Activated T-helper 1 cell treated with anti-CD3 and anti-CD28 coated beads, Interleukin-12 subunit alpha, Interleukin-12 subunit beta, Interleukin-2, Interleukin-4 antibody, amounts not matched to agents 30 ng/mL and 10 ng/mL and 1 ng/mL, durations not matched to agents 14 hours and 24 hours and 36 hours (primary cell): ENCODE measurements at regions not wholly inside any gene's neighbourhood (a gene's known extent, or its start where the extent isn't known, plus 50 kb on each side); places are given as distances from the start of the nearest gene placed in this dataset.

Experiments
- DNase-seq: peaks from one replicate; pipeline ENCODE4 v3.0.0; 2021; ENCODE audit warnings: low spot score
- H3K27ac Mint-ChIP-seq: one replicate; pipeline ENCODE4 v1.8.0; 2021; ENCODE audit warnings: mild to moderate bottlenecking, mixed read lengths
- H3K27me3 Mint-ChIP-seq: one replicate; pipeline ENCODE4 v1.8.0; 2022; ENCODE audit warnings: mild to moderate bottlenecking, moderate library complexity, mixed read lengths; ENCODE audit not compliant: insufficient read depth
- H3K36me3 Mint-ChIP-seq: one replicate; pipeline ENCODE4 v1.8.0; 2021; ENCODE audit warnings: low read depth, mixed read lengths
- H3K4me1 Mint-ChIP-seq: one replicate; pipeline ENCODE4 v1.8.0; 2021; ENCODE audit warnings: low read depth, mixed read lengths
- H3K4me3 Mint-ChIP-seq: one replicate; pipeline ENCODE4 v1.8.0; 2021; ENCODE audit warnings: mild to moderate bottlenecking, moderate library complexity, mixed read lengths
- H3K9me3 Mint-ChIP-seq: one replicate; pipeline ENCODE4 v1.8.0; 2021; ENCODE audit warnings: mixed read lengths
- intact Hi-C: fragments of 100-400 bp; cut with micrococcal nuclease; formaldehyde crosslinking; loops from one replicate; pipeline ENCODE4 v1.15.1; 2024

DNA sequence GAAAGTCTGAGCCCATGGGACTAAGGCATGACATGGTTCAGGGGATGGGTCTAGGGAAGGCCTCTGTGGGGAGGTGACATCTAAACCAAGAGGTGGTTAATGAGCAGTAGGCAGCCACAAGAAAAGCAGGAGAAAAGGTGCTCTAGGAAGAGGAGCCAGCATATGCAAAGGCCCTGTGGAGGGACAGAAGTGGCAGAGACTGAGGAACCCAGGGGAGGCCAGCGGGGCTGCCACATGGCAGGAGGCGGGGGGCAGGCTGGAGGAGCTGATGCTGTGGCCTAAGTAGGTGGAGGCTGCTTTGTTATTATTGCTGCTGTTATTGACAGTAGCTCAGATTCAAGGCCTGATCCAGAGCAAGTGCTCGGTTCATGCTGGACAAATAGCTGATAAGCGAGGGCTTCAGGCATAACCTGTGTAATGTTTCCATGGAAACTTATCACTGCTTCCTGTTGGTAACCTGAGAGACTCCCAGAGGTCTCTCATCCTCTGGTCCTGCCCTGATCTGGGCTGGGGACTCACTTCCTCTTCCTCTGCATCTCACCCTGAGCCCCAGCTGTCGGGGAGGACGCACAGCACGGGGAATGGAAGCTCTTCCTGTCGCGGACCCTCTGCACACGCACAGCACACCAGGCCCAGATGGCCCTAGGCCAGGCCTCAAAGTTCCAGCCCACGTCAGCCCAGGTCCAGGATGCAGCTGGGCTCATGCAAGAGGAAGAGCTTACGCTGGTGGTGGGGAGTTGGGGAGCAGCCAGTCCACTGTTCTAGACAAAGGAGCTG is 75.2 kb upstream of the TP53I11 start:
- intact Hi-C loops: no loop called here
- no peak overlapping the region for H3K27ac Mint-ChIP-seq
- H3K4me1 Mint-ChIP-seq: peaks cover 6% of the 10 kb centered on the region
- H3K36me3 Mint-ChIP-seq: no peaks in the 10 kb centered on the region
- no peaks in the 10 kb centered on the region for H3K9me3 Mint-ChIP-seq
- no peak overlapping the region for H3K4me3 Mint-ChIP-seq
- no peak for DNase-seq
- no peaks in the 10 kb centered on the region for H3K27me3 Mint-ChIP-seq

DNA sequence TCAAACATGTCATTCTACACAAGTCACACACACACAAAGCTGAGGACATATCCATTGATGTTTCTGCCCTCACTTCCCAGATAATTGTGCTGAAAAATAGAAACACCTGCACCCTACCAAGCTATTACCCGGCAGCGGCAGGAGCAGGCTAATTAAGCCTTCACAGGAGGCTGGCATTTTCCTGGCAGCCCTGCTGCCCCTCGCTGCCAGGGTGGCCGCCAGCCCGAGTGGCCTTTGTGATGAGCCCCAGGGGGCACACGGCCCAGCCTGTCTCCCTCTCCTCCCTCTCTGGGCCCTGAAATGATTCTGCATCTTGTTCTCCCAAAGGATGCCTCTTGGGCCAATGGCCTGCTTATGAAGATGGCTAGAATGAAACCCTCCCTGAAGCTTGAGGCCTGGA is 76.2 kb upstream of the TP53I11 start:
- Mint-ChIP-seq H3K4me1 (peaks cover 6% of the 10 kb centered on the region), H3K4me3 (no peak overlapping the region)
- intact Hi-C loops: no loop called here

DNA sequence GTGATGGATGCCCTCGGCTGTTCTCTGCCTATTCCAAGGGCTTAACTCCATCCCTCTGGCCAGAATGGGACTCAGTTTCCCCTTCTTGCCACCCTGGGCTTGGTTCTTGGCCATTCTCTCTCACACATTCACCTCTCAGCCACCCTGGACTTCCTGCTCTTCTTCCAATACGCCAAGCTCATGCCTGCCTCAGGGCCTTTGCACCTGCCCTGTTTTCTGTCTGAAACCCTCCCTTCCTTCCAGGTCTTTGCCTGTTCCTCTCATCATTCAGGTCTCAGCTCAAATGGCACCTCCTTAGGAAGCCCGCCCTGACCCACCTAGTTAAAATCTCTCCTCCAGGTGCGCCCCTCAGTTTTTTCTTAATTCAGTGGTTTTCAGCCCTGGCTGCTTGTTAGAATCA is 76.6 kb upstream of the TP53I11 start:
- Mint-ChIP-seq H3K9me3 (no peaks in the 10 kb centered on the region), H3K27me3 (peaks cover 3% of the 10 kb centered on the region), H3K4me1 (peaks cover 6% of the 10 kb centered on the region), H3K36me3 (no peaks in the 10 kb centered on the region), H3K27ac (no peak overlapping the region), H3K4me3 (no peak overlapping the region)
- intact Hi-C loops: no loop called here
- no peak for DNase-seq

More for the DNA sequence above, 76.2 kb upstream of the TP53I11 start:
- Mint-ChIP-seq H3K27ac (no peak overlapping the region), H3K27me3 (peaks cover 3% of the 10 kb centered on the region), H3K9me3 (no peaks in the 10 kb centered on the region), H3K36me3 (no peaks in the 10 kb centered on the region)
- no peak for DNase-seq

DNA sequence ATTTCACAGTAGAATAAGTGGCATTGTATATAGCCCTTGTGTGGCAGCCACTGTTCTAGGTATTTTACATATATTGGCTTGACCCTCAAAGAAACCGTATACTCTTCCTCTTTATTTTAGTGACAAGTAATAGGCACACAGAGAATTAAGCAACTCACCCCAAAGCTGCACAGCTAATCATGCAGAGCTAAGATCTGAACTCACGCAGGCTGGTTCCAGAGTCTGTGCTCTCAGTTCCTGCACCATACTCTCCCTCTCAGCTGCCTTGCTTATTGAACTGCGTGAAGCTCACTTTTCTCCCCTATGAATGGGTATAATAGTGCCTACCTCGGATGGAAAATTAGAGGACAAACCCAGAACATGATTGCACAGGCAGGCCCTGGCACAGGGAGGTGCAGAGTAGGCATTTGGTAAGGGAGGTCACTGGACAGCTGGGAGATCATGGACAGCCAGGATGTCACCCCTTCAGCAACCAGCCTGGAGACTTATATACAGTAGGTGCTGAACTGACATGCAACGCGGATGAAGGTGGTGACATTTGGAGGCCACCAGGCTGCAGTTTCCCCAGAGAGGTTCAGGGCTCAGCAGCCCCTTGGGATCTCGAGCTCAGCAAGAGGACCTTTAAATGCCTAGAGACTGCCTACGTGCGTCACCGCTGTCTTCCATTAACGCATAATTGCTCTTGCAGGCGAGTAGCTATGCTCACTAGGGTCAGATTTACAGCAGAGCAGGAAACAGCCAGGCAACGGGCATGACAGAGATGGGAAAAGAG is 78.4 kb upstream of the TP53I11 start:
- Mint-ChIP-seq H3K36me3 (no peaks in the 10 kb centered on the region), H3K27me3 (peaks cover 4% of the 10 kb centered on the region), H3K4me3 (no peak overlapping the region), H3K27ac (no peak overlapping the region), H3K4me1 (peaks cover 6% of the 10 kb centered on the region), H3K9me3 (no peaks in the 10 kb centered on the region)
- DNase-seq: no peak
- intact Hi-C loops: no loop called here

DNA sequence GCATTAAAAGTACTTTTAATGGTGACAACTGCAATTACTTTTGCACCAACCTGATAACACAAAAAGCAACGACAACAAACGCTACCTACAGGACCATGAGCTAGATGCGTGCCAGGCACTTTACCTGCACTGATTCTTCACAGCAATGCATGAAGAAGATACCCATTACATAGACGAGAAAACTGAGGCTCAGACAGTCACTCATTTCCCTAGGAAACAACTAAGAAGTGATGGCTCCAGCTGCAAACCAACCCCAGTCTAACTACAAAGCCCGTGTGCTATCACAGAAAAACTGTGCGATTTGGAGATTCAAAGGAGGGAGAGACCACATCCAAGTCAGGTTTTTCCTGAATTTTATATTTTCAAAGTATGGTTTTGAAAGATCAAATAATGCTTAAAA is 80.1 kb upstream of the TP53I11 start:
- no peaks in the 10 kb centered on the region for H3K36me3 Mint-ChIP-seq
- intact Hi-C loops: no loop called here
- no peak overlapping the region for H3K4me3 Mint-ChIP-seq
- H3K9me3 Mint-ChIP-seq: no peaks in the 10 kb centered on the region
- no peak for DNase-seq
- no peaks in the 10 kb centered on the region for H3K4me1 Mint-ChIP-seq
- H3K27me3 Mint-ChIP-seq: peaks cover 4% of the 10 kb centered on the region
- H3K27ac Mint-ChIP-seq: no peak overlapping the region

DNA sequence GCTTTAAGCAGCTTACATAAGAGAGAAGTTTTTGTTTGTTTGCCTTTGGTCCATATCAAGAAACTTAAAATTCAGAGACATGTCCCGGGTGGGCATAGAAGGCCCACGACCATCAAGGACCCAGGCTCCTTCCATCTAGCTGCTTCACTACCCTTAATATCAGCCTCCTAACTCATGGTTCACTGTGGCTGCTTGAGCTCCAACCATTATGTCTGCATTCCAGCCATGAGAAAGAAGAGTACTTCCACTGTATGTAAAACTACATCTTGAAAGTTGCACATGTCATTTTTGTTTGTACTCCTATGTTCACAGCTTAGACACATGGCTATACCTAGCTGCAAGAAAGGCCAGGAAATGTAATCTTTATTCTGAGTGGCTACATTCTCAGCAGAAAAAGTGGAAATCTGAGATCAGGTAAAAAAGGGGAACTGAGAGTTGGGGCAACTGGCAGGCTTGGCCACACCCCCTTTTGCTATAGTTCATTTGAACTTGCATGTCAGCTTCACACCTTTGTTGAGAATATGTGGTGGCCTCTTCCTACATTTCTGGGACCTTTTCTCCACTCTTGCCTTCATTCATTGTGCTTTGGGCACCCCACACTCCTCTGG is 81.3 kb upstream of the TP53I11 start:
- intact Hi-C loops: no loop called here
- Mint-ChIP-seq H3K4me1 (no peaks in the 10 kb centered on the region), H3K4me3 (no peak overlapping the region), H3K27me3 (peaks cover 4% of the 10 kb centered on the region), H3K9me3 (no peaks in the 10 kb centered on the region), H3K27ac (no peak overlapping the region), H3K36me3 (no peaks in the 10 kb centered on the region)
- DNase-seq: no peak

DNA sequence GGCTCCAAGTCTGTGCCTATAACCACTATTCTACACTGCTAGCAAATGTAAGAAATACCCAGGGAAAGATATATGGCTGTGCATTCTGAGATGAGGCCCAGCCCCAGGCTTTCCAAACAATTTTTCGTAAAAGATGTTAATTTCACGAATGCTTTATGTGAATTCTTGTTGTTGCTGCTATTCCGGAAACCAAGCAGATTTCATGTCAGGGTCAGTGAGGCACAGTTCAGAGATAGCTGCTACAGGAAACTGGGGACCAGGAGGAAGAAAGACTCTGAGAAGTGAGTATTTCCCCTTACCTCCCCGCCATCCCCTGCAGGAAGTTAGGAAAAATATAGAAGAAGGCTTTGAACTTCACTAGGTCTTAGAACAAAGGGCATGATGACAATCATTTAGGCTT is 84.7 kb upstream of the TP53I11 start:
- Mint-ChIP-seq H3K9me3 (no peaks in the 10 kb centered on the region), H3K27me3 (peaks cover 4% of the 10 kb centered on the region), H3K4me3 (no peak overlapping the region), H3K36me3 (no peaks in the 10 kb centered on the region), H3K27ac (no peak overlapping the region), H3K4me1 (no peaks in the 10 kb centered on the region)
- intact Hi-C loops: no loop called here
- DNase-seq: no peak

DNA sequence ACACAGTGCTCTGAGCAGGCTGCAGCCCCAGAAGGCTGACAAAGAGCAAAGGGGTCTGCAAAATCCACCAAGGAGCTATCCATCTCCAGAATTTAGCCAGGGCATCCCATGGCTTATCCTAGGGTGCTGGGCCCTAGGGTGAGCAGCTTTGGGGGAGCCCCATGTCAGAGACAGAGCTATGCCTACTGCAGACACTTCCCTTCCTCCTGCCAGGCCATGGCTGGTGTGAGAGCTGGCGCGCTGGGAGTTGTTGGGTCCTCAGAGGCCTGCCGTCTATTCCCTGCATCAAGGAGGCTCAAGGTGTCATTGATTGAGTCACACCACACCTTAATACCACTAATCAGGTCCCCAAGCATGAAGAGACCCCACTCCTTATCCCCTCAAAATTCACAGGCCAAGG is 85.3 kb upstream of the TP53I11 start:
- H3K36me3 Mint-ChIP-seq: no peaks in the 10 kb centered on the region
- no peak overlapping the region for H3K27ac Mint-ChIP-seq
- H3K27me3 Mint-ChIP-seq: peaks cover 4% of the 10 kb centered on the region
- no peaks in the 10 kb centered on the region for H3K4me1 Mint-ChIP-seq
- intact Hi-C loops: no loop called here
- DNase-seq: no peak
- no peak overlapping the region for H3K4me3 Mint-ChIP-seq
- no peaks in the 10 kb centered on the region for H3K9me3 Mint-ChIP-seq

DNA sequence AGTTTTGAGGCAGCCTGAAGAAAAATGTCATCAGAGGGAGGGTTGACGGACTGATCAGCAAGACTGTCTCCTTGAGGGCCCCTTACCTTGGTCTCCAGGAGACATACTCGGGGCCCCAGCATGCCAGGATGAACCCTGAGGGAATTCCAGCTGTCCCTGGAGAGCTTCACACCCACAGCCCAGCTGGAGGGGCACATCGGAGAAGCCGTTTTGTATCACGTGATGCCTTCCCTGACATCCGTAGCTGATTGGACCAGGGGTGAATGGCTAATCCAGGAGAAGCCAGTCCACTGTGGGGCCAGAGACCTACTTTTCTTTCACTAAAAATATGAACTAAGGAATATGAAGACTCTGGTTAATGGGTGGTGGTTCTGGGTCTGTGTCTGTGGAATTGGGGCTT is 86.0 kb upstream of the TP53I11 start:
- Mint-ChIP-seq H3K27me3 (peaks cover 2% of the 10 kb centered on the region), H3K4me1 (no peaks in the 10 kb centered on the region), H3K36me3 (no peaks in the 10 kb centered on the region), H3K4me3 (no peak overlapping the region), H3K27ac (no peak overlapping the region), H3K9me3 (no peaks in the 10 kb centered on the region)
- no peak for DNase-seq
- intact Hi-C loops: no loop called here

DNA sequence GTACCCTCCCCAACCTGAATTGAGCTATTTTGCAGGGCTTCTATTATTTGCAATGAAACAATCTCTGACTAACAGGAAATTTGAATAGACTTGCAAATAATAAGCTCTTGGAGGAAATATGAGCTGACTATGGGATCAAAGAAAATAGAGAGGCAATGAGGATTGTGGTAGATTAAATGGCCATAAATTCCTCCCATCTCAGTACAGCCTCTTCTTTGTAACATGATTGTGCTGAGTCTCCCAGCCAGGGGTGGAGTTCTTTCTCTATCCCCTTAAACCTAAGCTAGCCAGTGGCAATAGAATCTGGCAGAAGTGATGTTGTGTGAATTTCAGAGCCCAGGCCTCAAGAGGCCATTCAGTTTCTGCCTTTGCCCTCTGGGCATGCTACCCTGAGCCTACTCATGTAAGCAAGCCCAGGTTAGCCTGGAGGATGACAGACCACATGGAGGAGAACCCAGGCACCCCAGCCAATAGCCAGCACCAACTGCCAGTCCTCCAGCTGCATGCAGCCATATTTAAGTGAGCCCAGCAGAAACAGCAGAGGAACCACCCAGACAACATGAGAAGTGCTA is 86.8 kb upstream of the TP53I11 start:
- Mint-ChIP-seq H3K4me3 (no peak overlapping the region), H3K36me3 (no peaks in the 10 kb centered on the region), H3K9me3 (no peaks in the 10 kb centered on the region), H3K27ac (no peak overlapping the region), H3K4me1 (no peaks in the 10 kb centered on the region), H3K27me3 (peaks cover 2% of the 10 kb centered on the region)
- no peak for DNase-seq
- intact Hi-C loops: no loop called here

DNA sequence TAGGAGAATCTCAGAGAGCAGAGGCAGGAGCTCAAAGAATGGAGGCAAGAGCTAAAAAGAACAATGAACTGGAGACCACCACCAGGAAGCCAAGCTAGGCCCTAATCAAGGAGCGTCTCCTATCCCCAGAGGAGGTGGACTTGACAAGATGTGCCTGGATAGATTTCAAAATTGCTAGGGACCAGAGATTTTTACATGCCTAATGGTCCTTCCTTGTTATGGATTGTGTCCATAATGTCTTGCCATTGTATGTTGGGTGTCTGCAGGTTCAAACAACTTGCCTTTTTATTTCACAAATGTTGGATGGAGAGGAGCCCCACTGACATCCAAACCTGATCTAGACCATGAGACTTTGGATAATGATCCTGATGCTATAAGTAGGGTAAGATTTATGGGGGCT is 88.2 kb upstream of the TP53I11 start:
- Mint-ChIP-seq H3K9me3 (no peaks in the 10 kb centered on the region), H3K4me1 (no peaks in the 10 kb centered on the region), H3K27ac (no peak overlapping the region), H3K36me3 (no peaks in the 10 kb centered on the region), H3K27me3 (no peaks in the 10 kb centered on the region), H3K4me3 (no peak overlapping the region)
- no peak for DNase-seq
- intact Hi-C loops: no loop called here

DNA sequence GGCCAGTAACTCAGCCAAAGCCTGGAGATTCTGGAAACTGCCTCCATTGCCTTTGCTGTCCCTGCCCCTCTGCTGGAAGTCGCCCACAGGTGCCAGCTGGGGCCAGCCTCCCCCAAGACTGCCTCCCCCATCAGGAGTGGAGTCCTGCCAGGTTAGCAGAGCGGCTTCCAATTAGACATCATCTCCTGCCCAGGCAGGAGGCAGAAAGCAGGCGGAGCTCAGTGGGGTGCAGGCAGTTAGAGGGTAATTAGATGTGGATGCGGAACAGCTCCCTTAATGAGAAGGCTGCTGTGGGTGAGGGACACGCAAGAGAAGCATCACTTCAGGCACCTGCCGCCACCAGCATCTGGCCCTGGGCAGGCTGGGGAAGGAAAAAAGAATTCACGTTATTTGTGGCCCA is 90.9 kb upstream of the TP53I11 start:
- no peaks in the 10 kb centered on the region for H3K36me3 Mint-ChIP-seq
- H3K27me3 Mint-ChIP-seq: peaks cover 3% of the 10 kb centered on the region
- intact Hi-C loops: no loop called here
- peaks cover 9% of the 10 kb centered on the region for H3K4me1 Mint-ChIP-seq
- H3K27ac Mint-ChIP-seq: no peak overlapping the region
- H3K4me3 Mint-ChIP-seq: no peak overlapping the region
- no peaks in the 10 kb centered on the region for H3K9me3 Mint-ChIP-seq
- DNase-seq: no peak

DNA sequence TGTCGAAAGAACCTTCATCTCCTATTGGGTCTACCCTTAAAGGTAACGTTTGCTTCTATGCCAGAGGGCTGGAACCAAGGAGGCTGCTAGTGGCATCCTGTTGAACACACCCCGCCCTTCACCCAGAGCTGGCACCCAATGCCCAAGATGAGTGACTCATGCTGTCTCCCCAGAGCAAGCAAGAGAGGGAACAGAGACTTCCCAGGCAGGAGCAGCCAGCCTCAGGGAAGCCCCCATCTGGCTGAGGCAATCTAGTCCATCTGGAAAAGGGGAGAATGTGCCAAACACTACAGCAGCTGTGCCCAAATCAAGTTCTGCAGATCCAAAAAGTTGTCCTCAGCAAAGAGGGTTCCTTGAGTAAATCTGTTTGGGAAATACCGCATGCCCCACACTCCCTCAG is 91.9 kb upstream of the TP53I11 start:
- peaks cover 3% of the 10 kb centered on the region for H3K27me3 Mint-ChIP-seq
- intact Hi-C loops: no loop called here
- no peak overlapping the region for H3K27ac Mint-ChIP-seq
- no peak for DNase-seq
- H3K4me3 Mint-ChIP-seq: no peak overlapping the region
- H3K4me1 Mint-ChIP-seq: peaks cover 9% of the 10 kb centered on the region
- H3K9me3 Mint-ChIP-seq: no peaks in the 10 kb centered on the region
- no peaks in the 10 kb centered on the region for H3K36me3 Mint-ChIP-seq
